Vagina (tissue), 2 donors: ENCODE measurements at regions not wholly inside any gene's neighbourhood (a gene's known extent, or its start where the extent isn't known, plus 50 kb on each side); places are given as distances from the start of the nearest gene placed in this dataset.

Experiments used
- CTCF ChIP-seq, 3 experiments: fragments of 450-650 bp in 2 of 3; fragments of 200-600 bp in 1 of 3; sonication (generic) in 1 of 3; IDR thresholded peaks; one replicate each; pipeline ENCODE4 v1.5.1; 2017 to 2019; ENCODE audit warnings: antibody characterized with exemption in 3 of 3, mild to moderate bottlenecking in 2 of 3, moderate library complexity in 2 of 3
- POLR2A ChIP-seq, 2 donors: fragments of 450-650 bp; IDR thresholded peaks; one replicate each; pipeline ENCODE4 v1.6.1; 2017; ENCODE audit warnings: antibody characterized with exemption in 2 of 2, mild to moderate bottlenecking in 2 of 2, moderate library complexity in 2 of 2
- POLR2AphosphoS5 ChIP-seq, 2 donors: sonication (generic); formaldehyde crosslinking; IDR thresholded peaks; one replicate each; pipeline ENCODE4 v1.9.0; 2017; ENCODE audit warnings: antibody characterized with exemption in 2 of 2, mild to moderate bottlenecking in 2 of 2, low read depth in 1 of 2; ENCODE audit not compliant: insufficient read depth in 1 of 2

GRCh38 chr6:147046141-147046877, 157.9 kb upstream of the STXBP5 start:
- no peak for TF ChIP-seq CTCF (IDR thresholded peaks at IDR 0.05)
- no peak for TF ChIP-seq POLR2AphosphoS5 (IDR thresholded peaks at IDR 0.05; ENCODE audit: insufficient read depth in 1 of 2, low read depth in 1 of 2)
- no peak for TF ChIP-seq POLR2A (IDR thresholded peaks at IDR 0.05)
